ENCODE measurements at regions not wholly inside any gene's neighbourhood (a gene's known extent, or its start where the extent isn't known, plus 50 kb on each side); places are given as distances from the start of the nearest gene placed in this dataset.

DNA sequence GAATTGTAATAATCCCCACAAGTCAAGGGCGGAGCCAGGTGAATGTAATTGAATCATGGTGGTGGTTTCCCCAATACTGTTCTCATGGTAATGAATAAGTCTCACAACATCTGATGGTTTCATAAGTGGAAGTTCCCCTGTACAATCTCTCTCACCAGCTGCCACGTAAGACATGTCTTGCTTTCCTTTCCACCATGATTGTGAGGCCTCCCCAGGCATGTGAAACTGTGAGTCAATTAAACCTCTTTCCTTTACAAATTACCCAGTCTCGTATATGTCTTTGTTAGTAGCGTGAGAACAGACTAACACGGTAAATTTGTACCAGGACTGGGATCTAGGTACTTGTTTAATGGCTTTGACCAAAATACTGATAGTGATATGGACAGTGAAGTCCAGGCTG, 744.3 kb upstream of the REG3G start:
- no peak for ATAC-seq

DNA sequence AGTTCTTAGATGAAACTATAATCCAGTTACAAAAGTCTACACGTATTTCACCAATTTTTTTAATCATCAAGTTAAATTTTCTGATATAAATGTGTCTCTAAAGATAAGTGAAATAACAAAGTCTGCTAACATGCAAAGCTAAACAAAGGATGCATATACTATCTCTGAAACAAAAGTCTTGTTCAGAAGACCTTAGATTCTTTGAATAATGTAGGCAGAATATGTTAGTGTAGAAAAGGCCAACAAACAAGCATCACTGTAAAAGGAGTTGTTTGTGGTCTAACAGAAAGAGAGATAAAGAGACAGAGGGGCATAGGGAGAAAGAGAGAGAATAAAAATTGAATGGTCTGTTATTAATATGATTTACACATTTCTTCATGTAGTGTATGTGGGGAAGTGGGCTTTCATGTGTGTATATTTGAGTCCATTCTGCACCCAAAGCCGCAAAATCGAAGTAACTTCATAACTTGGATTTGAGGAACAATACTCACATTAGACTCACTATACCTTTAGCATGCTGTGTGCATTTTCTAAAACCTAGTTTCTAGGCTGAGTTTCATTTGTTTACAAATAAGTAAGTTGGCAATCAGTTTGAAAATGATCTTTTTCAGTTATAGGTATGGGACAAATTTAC, 734.8 kb upstream of the REG3G start:
- Mint-ChIP-seq H3K36me3 (no peaks in the 10 kb centered on the region), H3K4me3 (no peak overlapping the region), H3K9me3 (peaks cover 10% of the 10 kb centered on the region), H3K27ac (no peak overlapping the region), H3K4me1 (no peaks in the 10 kb centered on the region)
- DNase-seq (ENCODE audit: low spot score in 2 of 2) (no peak), ATAC-seq (no peak)

More for the DNA sequence above, 744.3 kb upstream of the REG3G start:
- Mint-ChIP-seq H3K4me1 (no peaks in the 10 kb centered on the region), H3K4me3 (no peak overlapping the region), H3K36me3 (no peaks in the 10 kb centered on the region), H3K9me3 (peaks cover 19% of the 10 kb centered on the region), H3K27ac (no peak overlapping the region)
- no peak for DNase-seq (ENCODE audit: low spot score in 2 of 2)

DNA sequence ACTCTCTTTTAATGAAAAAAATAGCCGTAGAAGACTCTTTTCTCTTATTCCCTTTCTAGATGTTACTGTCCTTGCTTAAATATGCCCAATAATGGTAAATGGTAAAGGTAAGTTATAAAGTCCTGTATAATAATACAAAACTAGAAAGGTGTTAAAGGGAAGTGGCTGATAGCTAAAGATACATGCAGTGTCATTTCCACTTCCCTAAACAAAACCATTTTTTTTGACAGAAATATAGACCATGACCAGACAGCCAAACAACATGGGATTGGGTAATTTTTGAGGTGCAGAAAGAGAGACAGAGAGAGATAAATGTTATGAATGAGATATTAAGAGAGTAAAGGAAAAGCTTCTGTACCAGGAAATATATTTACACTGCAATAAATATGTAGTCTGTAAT, 731.7 kb upstream of the REG3G start:
- DNase-seq (ENCODE audit: low spot score in 2 of 2) (no peak), ATAC-seq (no peak)
- Mint-ChIP-seq H3K4me1 (no peaks in the 10 kb centered on the region), H3K9me3 (peaks cover 7% of the 10 kb centered on the region), H3K4me3 (no peak overlapping the region), H3K27ac (no peak overlapping the region), H3K36me3 (no peaks in the 10 kb centered on the region)

DNA sequence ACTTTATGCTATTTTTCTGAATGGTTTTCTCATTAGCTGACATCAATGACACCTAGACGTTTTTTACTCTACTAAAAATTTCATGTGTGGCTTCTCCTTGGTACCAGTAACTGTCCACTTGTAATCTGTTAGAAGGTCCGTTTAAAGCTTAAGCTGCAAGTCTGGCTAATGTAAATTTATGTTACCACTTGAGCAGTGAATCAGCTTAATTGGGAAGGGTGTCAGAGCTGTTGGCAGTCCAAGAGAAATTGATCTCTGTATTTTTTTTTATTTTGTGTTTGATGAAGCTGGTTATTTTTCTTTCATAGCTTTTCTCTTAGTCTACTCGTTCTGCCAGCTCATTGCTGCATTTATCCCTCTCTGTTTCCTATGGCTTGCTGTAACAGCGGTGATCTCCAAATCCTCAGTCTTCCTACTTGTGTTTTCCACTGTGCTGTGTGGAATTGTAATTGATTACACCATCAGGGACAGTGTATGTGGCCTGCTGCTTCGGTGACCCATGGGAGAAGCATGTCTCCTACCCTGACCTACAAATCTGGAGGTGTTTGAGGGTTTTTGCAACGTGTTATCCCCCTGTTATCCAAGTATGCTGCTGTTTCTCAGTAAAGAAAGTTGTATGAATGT, 724.2 kb upstream of the REG3G start:
- H3K4me3 Mint-ChIP-seq: no peak overlapping the region
- no peak overlapping the region for H3K27ac Mint-ChIP-seq

DNA sequence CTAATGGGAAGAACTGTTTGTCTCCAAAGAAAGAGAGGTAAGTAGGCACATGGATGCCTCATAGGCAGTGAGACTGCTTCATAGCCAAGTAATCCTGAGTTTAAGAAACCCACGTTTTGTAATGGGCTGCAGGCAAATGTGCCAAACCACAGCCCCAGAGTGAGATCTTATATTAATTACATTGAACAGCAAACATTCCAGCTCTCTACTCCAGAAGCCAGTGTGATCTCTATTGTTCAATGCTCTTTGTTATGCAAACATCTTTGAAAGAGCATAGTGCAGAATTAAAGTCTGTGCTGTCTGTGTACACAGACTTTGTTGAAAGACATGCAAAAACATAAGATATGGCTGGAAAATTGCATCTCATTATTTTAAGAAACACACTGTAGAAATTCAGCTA, 720.8 kb upstream of the REG3G start:
- Mint-ChIP-seq H3K36me3 (no peaks in the 10 kb centered on the region), H3K27ac (no peak overlapping the region), H3K9me3 (peaks cover 22% of the 10 kb centered on the region), H3K4me1 (no peaks in the 10 kb centered on the region), H3K4me3 (no peak overlapping the region)
- DNase-seq (ENCODE audit: low spot score in 2 of 2) (no peak), ATAC-seq (no peak)

More for the DNA sequence above, 724.2 kb upstream of the REG3G start:
- DNase-seq (ENCODE audit: low spot score in 2 of 2) (no peak), ATAC-seq (no peak)
- Mint-ChIP-seq H3K36me3 (no peaks in the 10 kb centered on the region), H3K4me1 (no peaks in the 10 kb centered on the region), H3K9me3 (peaks cover 11% of the 10 kb centered on the region)

DNA sequence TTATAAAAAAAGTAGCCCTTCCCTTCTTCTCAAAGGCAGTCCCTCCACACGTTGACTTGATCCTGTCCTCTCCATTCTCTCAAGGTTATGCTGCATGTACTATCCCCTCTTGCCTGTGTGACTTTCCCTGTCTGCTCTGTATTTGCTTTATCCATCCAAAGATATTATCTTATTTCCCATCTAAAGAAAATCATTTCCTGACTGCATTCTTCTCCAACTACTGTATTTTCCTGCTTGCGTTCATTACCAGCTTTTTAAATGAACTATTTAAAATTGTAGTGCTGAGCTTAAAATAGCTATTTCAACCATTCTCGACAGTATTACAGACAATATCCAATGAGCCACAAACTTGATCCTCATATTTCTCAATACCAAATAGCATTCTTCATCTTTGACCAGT, 716.0 kb upstream of the REG3G start:
- peaks cover 28% of the 10 kb centered on the region for H3K9me3 Mint-ChIP-seq
- no peak overlapping the region for H3K4me3 Mint-ChIP-seq
- H3K27ac Mint-ChIP-seq: no peak overlapping the region
- H3K36me3 Mint-ChIP-seq: no peaks in the 10 kb centered on the region
- ATAC-seq: no peak
- DNase-seq (ENCODE audit: low spot score in 2 of 2): no peak
- no peaks in the 10 kb centered on the region for H3K4me1 Mint-ChIP-seq

DNA sequence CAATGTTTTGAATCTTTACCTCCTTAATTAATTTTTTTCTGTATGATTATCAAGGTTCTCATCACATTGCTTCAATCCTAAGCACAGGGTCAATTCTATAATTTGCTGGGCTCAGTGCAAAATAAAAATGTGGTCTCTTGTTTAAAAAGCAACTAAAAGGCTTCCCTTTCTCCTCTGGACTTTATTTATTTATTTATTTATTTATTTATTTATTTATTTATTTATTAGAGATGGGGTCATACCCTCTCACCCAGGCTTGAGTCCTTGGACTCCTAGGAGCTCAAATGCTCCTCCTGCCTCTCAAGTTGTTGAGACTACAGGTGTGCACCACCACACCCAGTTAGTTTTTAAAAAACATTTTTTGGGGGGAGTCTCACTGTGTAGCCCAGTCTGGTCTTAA, 710.1 kb upstream of the REG3G start:
- no peak for DNase-seq (ENCODE audit: low spot score in 2 of 2)
- H3K4me3 Mint-ChIP-seq: no peak overlapping the region
- no peak overlapping the region for H3K27ac Mint-ChIP-seq
- H3K36me3 Mint-ChIP-seq: no peaks in the 10 kb centered on the region
- no peaks in the 10 kb centered on the region for H3K4me1 Mint-ChIP-seq
- peaks cover 26% of the 10 kb centered on the region for H3K9me3 Mint-ChIP-seq
- ATAC-seq: no peak

DNA sequence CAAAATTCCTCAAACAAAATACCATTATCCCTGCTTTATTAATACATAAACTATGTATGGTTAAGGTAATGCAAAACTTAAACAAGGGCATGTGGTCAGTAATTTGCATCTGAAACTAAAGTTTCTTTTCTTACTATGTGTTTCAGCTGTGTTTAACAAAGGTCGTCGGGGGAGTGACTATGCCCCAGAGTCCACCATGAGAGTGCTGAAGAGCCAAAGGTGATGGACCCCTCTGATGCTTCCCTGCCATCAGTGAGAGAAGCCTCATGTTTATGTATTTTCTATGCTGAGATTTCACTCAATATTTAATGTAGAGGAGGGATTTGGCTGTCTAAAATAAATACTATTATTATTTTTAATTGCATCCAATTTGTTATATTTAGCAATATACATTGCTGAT, 707.2 kb upstream of the REG3G start:
- no peak overlapping the region for H3K27ac Mint-ChIP-seq
- ATAC-seq (no peak), DNase-seq (ENCODE audit: low spot score in 2 of 2) (no peak)
- no peaks in the 10 kb centered on the region for H3K36me3 Mint-ChIP-seq
- no peak overlapping the region for H3K4me3 Mint-ChIP-seq
- H3K9me3 Mint-ChIP-seq: peaks cover 20% of the 10 kb centered on the region
- H3K4me1 Mint-ChIP-seq: no peaks in the 10 kb centered on the region

DNA sequence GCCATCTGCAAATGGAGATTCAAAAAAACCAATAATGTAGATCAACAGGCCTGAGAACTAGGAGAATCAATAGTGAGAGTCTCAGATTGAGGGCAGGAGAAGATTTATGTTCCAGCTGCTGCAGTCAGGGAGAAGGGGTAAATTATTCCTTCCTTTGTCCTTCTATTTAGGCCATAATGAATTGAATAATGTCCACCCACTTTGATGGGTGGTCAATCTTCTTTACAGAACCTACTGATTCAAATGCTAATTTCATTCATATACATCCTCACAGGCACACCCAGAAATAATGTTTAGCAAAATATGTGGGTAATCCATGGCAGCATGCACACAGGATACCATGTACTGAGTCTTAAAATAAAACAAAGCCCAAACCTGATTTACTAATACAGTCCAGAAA, 695.3 kb upstream of the REG3G start:
- Mint-ChIP-seq H3K36me3 (no peaks in the 10 kb centered on the region), H3K9me3 (peaks cover 4% of the 10 kb centered on the region), H3K4me3 (no peak overlapping the region), H3K4me1 (no peaks in the 10 kb centered on the region), H3K27ac (no peak overlapping the region)
- DNase-seq (ENCODE audit: low spot score in 2 of 2) (no peak), ATAC-seq (no peak)

DNA sequence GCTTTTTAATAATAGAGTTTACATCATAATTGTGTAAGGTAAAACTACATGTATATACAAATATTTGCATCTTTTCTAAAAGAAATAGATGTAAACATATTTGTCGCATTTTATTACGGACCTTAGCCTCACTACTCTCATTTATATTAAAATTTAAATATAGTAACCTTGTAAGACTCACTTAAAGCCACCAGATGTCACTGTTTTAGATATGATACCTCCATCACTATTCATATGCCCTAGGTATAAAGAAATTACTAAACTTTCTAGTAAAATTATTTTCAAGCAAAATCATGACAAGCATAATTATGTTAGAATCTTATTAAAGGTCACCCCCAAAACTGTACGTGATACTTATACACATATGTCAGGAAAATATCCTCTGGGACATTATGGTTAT, 674.3 kb upstream of the REG3G start:
- no peaks in the 10 kb centered on the region for H3K36me3 Mint-ChIP-seq
- H3K27ac Mint-ChIP-seq: no peak overlapping the region
- DNase-seq (ENCODE audit: low spot score in 2 of 2) (no peak), ATAC-seq (no peak)
- H3K9me3 Mint-ChIP-seq: peaks cover 16% of the 10 kb centered on the region
- no peak overlapping the region for H3K4me3 Mint-ChIP-seq
- H3K4me1 Mint-ChIP-seq: no peaks in the 10 kb centered on the region

DNA sequence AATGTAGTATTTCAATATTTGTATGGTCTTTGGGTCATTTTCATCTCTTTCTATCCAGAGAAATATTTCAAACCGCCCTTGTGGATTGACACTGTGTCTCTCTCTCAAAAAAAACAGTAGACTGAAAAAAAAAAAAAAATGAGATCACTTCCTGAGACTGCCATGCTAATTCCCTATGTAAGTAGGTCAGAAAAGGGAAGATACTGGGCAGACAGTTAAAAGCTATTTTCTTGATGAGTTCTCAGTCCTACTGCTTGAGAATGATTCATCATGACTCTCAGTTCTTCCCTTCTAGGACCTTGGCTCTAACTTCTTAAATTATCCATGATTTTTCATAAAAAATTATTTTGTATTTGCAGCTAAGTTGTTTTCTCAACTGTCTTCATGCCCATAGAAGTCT, 672.3 kb upstream of the REG3G start:
- Mint-ChIP-seq H3K36me3 (no peaks in the 10 kb centered on the region), H3K27ac (no peak overlapping the region), H3K9me3 (peaks cover 23% of the 10 kb centered on the region), H3K4me3 (no peak overlapping the region), H3K4me1 (no peaks in the 10 kb centered on the region)
- ATAC-seq: no peak
- no peak for DNase-seq (ENCODE audit: low spot score in 2 of 2)

DNA sequence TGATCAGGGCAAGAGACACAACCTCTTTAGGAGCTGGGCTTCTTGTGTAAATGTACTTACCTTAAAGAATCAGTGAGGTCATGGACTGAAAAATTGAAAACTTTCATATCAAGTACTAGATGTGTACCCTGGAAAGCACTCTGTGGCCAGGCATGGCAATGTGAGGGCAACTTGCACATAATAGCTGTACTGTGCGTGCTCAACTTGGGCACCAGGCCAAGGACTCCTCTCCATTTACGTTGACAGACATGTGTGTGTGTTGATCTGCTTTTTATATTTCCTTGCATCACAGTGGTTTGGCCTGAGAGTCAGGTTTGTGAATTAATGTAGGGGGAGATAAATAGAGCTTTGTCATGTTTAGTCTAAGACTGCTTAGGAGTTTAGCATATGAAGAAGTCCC, 669.5 kb upstream of the REG3G start:
- ATAC-seq (no peak), DNase-seq (ENCODE audit: low spot score in 2 of 2) (no peak)
- H3K27ac Mint-ChIP-seq: no peak overlapping the region
- H3K4me1 Mint-ChIP-seq: no peaks in the 10 kb centered on the region
- H3K9me3 Mint-ChIP-seq: peaks cover 20% of the 10 kb centered on the region
- no peak overlapping the region for H3K4me3 Mint-ChIP-seq
- no peaks in the 10 kb centered on the region for H3K36me3 Mint-ChIP-seq

DNA sequence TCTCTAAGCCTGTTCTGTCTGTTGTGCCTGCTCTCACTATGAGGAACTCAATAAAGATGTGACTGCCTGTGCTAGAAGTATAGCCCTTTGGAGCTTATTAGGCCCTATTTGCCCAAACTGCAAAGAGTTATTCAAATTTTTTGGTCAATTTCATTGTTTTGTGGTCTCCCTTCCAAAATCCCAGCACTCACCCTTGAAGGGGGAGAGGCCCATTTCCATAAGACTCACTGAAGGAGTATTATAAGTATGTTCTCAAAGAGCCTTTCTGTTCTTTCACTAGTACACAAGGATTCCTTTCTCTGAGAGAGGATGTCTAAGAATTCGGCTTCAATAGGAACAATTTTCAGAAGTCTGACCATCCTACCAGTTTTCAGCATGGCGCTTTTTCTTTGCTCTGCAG, 641.9 kb upstream of the REG3G start:
- DNase-seq (ENCODE audit: low spot score in 2 of 2) (no peak), ATAC-seq (no peak)
- Mint-ChIP-seq H3K4me1 (no peaks in the 10 kb centered on the region), H3K9me3 (peaks cover 21% of the 10 kb centered on the region), H3K4me3 (no peak overlapping the region), H3K36me3 (no peaks in the 10 kb centered on the region), H3K27ac (no peak overlapping the region)

DNA sequence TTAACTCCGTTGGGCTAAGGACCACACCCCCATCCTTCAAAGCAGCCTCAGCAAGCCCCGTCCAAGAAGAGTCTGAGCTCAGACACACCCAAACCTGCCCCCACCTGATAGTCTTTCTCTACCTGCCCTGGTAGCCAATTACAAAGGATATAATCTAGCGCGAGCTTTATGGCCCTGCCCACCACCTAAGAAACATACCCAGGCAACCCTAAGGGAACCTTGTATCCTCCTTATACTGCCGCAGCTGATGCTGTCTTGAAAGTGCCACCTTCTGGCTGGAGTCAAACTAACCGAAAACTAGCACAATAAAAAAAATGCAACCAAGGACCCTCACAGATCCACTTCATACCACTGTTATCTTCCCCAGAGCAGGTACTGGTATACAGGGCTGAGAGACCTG, 628.3 kb upstream of the REG3G start:
- Mint-ChIP-seq H3K4me3 (no peak overlapping the region), H3K36me3 (no peaks in the 10 kb centered on the region), H3K4me1 (no peaks in the 10 kb centered on the region), H3K27ac (no peak overlapping the region), H3K9me3 (peaks cover 40% of the 10 kb centered on the region)
- DNase-seq (ENCODE audit: low spot score in 2 of 2): no peak
- ATAC-seq: no peak

DNA sequence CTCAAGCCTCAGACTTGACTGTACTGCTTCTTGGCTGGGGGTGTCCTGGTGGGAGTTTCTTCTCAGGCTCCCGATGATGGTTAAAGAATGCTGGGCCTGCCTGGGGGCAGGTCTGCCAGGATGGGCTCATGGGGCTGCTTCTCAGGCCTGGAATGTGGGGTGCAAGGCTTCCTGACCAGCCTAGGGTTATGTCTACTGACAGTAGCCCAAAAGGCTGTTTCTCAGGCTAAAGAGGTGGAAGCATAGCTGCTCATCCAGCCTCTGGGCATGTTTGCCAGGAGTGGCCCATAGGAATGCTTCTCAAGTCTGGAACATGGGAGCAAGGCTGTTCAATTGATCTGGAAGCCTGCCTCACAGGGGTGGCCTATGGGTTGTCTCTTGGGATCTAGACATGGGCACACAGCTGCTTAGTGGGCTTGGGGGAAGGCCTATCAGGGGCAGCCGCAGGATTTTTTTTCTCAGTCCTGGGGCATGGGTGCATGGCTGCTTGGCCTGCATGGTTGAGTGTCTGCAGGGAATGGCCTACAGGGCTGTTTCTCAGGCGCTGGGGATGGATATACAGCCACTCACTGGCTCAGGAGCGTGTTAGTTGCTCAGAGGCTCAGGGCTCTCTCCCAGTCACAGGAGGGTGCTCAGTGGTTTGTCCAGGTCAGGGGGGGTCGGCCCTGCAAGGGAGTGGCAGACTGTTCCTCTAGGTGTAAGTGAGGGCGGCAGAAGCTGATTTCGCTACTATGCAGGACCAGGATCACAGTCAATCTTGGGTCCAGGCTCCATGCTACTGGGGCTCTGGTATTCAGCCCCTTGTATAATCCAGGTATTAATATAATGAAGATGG, 617.3 kb upstream of the REG3G start:
- no peak overlapping the region for H3K4me3 Mint-ChIP-seq
- no peak for ATAC-seq
- H3K9me3 Mint-ChIP-seq: peaks cover 24% of the 10 kb centered on the region
- no peaks in the 10 kb centered on the region for H3K4me1 Mint-ChIP-seq
- no peak overlapping the region for H3K27ac Mint-ChIP-seq
- H3K36me3 Mint-ChIP-seq: no peaks in the 10 kb centered on the region
- no peak for DNase-seq (ENCODE audit: low spot score in 2 of 2)

DNA sequence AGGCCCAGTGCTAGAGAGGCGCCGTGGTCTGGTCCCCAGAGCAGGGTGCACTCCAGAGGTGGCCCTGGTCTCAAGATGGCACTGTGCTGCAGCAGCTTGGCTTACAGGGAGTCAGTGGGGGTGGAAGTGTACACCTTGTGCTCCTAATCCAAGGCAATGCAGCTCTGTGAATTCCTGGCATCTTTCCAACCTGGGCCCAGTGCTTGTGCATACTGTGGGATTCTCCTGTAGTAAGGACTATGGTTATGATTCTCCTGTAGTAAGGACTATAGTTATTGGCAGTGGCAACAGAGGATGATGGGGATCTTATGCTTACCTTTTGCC, 616.7 kb upstream of the REG3G start:
- H3K4me3 Mint-ChIP-seq: no peak overlapping the region
- no peak for ATAC-seq
- H3K27ac Mint-ChIP-seq: no peak overlapping the region
- no peaks in the 10 kb centered on the region for H3K36me3 Mint-ChIP-seq
- H3K9me3 Mint-ChIP-seq: peaks cover 19% of the 10 kb centered on the region
- no peak for DNase-seq (ENCODE audit: low spot score in 2 of 2)
- H3K4me1 Mint-ChIP-seq: no peaks in the 10 kb centered on the region

All from stimulated activated effector memory CD8-positive, alpha-beta T cell treated with anti-CD3 and anti-CD28 coated beads, Interleukin-12 subunit alpha, Interleukin-12 subunit beta, amount 100 ng/mL, for 72 hours (primary cell).